GM21447 (cell line): ENCODE measurements at regions not wholly inside any gene's neighbourhood (a gene's known extent, or its start where the extent isn't known, plus 50 kb on each side); places are given as distances from the start of the nearest gene placed in this dataset.
"Not testable (repeated sequence)": the region's sequence is repeated elsewhere in the genome, so short reads cannot be mapped to it uniquely, and the experiment has no call there.

Experiments
- ATAC-seq: cut with Tn5 transposase; IDR thresholded peaks from one replicate; pipeline ENCODE4 v1.9.1; 2021; ENCODE audit not compliant: unreplicated experiment

- no peak for ATAC-seq
These were observed 926.4 kb upstream of the SLC35B3 start for GRCh38 chr6:9361749-9362148.

- ATAC-seq = no peak
These were observed 925.5 kb upstream of the SLC35B3 start for GRCh38 chr6:9360881-9361280.

- no peak for ATAC-seq
These were observed 912.3 kb upstream of the SLC35B3 start for GRCh38 chr6:9347608-9348007.

GRCh38 chr6:9346923-9347322, 911.6 kb upstream of the SLC35B3 start:
- ATAC-seq = no peak

GRCh38 chr6:9335431-9335830, 900.1 kb upstream of the SLC35B3 start:
- no peak for ATAC-seq

GRCh38 chr6:9334979-9335378, 899.6 kb upstream of the SLC35B3 start:
- ATAC-seq = no peak

GRCh38 chr6:9332241-9332780, 897.0 kb upstream of the SLC35B3 start:
- ATAC-seq = no peak

GRCh38 chr6:9316831-9317230, 881.5 kb upstream of the SLC35B3 start:
- no peak for ATAC-seq

- no peak for ATAC-seq
These were observed 880.8 kb upstream of the SLC35B3 start for GRCh38 chr6:9315966-9316650.

GRCh38 chr6:9308284-9308683, 872.9 kb upstream of the SLC35B3 start:
- ATAC-seq = no peak

- no peak for ATAC-seq
These were observed 872.4 kb upstream of the SLC35B3 start for GRCh38 chr6:9307786-9308185.

GRCh38 chr6:9307187-9307586, 871.8 kb upstream of the SLC35B3 start:
- no peak for ATAC-seq

GRCh38 chr6:9295644-9296043, 860.3 kb upstream of the SLC35B3 start:
- no peak for ATAC-seq

- no peak for ATAC-seq
These were observed 857.6 kb upstream of the SLC35B3 start for GRCh38 chr6:9292975-9293374.

- ATAC-seq = not testable (repeated sequence)
These were observed 855.0 kb upstream of the SLC35B3 start for GRCh38 chr6:9290342-9290741.

GRCh38 chr6:9272671-9273070, 837.3 kb upstream of the SLC35B3 start:
- no peak for ATAC-seq

- ATAC-seq = no peak
These were observed 831.4 kb upstream of the SLC35B3 start for GRCh38 chr6:9266741-9267140.

GRCh38 chr6:9257215-9257614, 821.9 kb upstream of the SLC35B3 start:
- no peak for ATAC-seq

GRCh38 chr6:9254251-9254650, 818.9 kb upstream of the SLC35B3 start:
- ATAC-seq = no peak

- ATAC-seq = no peak
These were observed 817.5 kb upstream of the SLC35B3 start for GRCh38 chr6:9252799-9253198.

- ATAC-seq = no peak
These were observed 815.5 kb upstream of the SLC35B3 start for GRCh38 chr6:9250852-9251251.

- ATAC-seq = no peak
These were observed 812.8 kb upstream of the SLC35B3 start for GRCh38 chr6:9248133-9248532.

GRCh38 chr6:9240861-9241260, 805.5 kb upstream of the SLC35B3 start:
- no peak for ATAC-seq
